ENCODE measurements at regions not wholly inside any gene's neighbourhood (a gene's known extent, or its start where the extent isn't known, plus 50 kb on each side); places are given as distances from the start of the nearest gene placed in this dataset.

DNA sequence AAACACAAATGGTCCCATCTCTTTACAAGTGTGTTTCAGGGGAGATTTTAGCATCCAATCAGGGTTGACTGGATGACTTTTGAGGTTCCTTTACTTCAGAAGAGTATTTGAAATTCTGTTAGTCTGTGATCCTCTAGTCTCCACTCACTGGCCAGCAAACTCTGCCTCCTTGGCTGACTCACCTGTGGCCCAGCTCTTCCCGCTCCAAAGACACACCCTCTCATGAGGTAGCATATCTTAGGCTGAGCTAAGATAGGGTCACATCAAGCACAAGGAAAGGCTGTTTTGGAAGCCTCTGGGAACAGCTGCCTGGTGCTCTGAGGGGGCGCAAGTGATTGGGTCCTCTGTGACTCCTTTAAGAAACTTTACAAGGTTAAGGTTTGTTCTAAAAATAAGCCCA is 102.3 kb upstream of the FGGY start:
- TF ChIP-seq, protein P1, sequence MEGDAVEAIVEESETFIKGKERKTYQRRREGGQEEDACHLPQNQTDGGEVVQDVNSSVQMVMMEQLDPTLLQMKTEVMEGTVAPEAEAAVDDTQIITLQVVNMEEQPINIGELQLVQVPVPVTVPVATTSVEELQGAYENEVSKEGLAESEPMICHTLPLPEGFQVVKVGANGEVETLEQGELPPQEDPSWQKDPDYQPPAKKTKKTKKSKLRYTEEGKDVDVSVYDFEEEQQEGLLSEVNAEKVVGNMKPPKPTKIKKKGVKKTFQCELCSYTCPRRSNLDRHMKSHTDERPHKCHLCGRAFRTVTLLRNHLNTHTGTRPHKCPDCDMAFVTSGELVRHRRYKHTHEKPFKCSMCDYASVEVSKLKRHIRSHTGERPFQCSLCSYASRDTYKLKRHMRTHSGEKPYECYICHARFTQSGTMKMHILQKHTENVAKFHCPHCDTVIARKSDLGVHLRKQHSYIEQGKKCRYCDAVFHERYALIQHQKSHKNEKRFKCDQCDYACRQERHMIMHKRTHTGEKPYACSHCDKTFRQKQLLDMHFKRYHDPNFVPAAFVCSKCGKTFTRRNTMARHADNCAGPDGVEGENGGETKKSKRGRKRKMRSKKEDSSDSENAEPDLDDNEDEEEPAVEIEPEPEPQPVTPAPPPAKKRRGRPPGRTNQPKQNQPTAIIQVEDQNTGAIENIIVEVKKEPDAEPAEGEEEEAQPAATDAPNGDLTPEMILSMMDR (conservative IDR thresholded peaks at IDR 0.05; ENCODE audit: low read depth, low read length): no peak
- TF ChIP-seq EZH2 (IDR thresholded peaks at IDR 0.05; ENCODE audit: borderline replicate concordance, low read depth, low read length, poor library complexity, severe bottlenecking): no peak

All from A673 (cell line).